SKM-1 treated with dmso at 0.1 percent for 144 hours (cell line): ENCODE measurements at regions not wholly inside any gene's neighbourhood (a gene's known extent, or its start where the extent isn't known, plus 50 kb on each side); places are given as distances from the start of the nearest gene placed in this dataset.

Experiments used
- DNase-seq: peaks from one replicate; lab custom pipeline; 2025; ENCODE audit not compliant: unreplicated experiment; lab: John Stamatoyannopoulos, UW

DNA sequence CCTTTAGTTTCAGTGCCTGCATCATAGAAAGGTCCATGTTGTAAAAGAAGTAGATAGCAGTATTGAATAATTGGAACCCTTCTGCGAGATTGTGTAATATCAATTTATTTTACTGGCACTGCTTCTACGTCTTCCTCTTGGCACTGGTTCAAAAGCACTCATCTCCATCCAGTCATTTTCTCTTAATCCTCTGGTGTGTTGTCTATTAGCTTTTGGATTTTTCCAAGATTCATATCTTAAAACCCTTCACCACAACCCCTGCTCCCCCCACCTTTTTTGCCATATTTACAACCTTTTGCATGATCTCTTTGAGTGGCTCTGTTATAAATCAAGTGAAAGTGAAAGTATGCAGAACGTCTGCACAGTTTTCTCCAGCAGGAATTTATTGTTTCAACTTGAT, 76.6 kb upstream of the HSF2 start:
- no peak for DNase-seq

DNA sequence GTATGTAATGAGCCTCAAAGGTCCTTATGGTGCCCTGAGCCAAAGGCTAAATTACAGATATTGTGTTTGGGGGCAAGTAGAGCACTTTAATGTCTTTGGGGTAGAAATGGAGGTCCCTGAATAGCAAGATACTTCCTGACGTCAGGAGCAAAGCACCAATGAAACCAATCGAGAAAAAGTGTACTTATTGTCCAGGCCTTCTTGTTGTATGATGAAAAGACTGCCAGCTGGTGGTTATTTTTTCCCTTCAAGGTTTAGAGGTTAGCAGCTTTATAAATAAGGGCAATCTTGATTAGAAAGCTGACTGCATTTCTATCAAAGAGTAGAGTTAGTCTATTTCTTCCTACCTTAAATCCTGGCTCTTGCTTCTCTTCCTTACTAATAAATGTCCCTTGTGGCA, 76.1 kb upstream of the HSF2 start:
- no peak for DNase-seq

DNA sequence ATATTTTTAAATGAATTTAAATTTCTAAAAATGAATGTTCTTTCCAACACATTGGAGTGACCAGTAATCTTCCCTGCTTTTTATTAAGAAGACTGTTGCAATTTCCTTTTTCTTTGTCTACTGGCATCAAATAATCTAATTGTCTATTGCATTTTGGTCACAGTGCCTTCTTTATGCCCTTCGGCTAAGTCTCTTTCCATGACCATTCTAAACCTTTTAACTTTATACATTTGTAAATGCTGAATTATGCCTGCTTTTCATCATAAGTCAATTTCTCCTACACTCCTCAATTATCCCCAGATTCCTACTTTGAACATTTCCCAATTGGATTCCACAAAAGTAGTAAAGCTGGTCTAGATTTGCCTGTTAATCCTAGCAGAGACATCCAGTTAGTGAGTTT, 69.1 kb upstream of the HSF2 start:
- DNase-seq, result no peak

DNA sequence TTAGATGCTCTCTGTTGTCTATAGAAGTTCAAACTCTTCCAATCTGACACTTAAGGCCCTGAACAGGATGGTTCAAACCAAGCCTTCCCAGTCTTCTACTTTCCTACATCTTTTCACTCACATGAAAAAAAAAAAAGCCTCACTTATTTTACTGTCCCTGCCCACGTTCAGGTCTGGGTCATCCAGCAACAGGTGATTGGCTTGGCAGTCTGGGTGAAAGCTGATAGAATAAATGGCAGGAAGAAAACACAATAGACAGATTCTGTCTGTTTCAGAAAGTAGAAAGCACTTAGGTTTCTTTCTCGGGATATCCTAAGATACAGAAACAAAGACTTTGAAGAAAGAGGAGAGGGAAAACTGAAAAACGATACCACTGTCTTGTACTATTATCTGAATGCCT, 61.8 kb upstream of the HSF2 start:
- DNase-seq, result no peak

DNA sequence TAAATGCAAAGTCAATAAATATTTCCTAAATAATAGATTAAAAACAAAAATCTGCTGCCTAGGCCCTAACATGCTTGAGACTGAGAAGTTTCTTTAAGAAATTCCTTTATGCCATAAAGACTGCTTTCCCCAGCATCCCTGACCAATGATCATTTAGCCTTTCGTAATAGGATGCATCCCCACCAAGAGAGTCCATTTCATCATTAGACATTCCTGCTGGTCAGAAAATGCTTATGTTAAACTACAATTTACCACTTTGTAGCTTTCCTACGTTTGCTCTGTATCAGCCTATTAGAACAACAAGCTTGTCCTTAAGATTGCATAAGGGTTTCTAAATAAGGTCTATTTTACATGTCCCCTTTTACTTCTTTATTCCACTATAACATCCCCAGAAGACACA, 59.8 kb upstream of the HSF2 start:
- DNase-seq, result no peak

- no peak for DNase-seq
Observed at GRCh38 chr6:122347280-122347679, 52.2 kb upstream of the HSF2 start.

GRCh38 chr6:122347751-122348150, 51.7 kb upstream of the HSF2 start:
- DNase-seq, result no peak
